ENCODE measurements at regions not wholly inside any gene's neighbourhood (a gene's known extent, or its start where the extent isn't known, plus 50 kb on each side); places are given as distances from the start of the nearest gene placed in this dataset.

DNA sequence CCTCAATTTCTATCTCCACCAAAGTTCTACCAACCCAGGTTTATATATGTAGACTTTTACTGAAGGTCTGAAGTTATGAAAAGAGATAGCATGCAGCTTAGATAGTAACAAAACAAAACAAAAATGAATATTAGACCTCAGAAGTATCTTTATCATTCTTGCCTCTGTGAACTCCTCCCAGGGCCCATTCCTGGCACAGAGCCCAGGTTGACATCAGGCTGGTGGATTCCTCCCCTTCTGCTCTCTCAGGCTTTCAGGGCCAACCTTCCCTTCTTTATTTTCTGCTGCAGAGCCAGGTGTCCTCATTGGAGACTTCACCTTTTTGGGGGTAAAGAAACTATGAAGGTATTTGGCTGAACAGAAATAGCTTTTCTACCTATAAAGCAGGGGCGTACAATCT is 112.8 kb upstream of the PITX2 start:
- TF ChIP-seq POLR2A (IDR thresholded peaks at IDR 0.05; ENCODE audit: low read depth, low read length): no peak
- TF ChIP-seq POLR2AphosphoS5 (IDR thresholded peaks at IDR 0.05; ENCODE audit: insufficient read depth, low read depth, low read length): no peak
- TF ChIP-seq, protein P1, sequence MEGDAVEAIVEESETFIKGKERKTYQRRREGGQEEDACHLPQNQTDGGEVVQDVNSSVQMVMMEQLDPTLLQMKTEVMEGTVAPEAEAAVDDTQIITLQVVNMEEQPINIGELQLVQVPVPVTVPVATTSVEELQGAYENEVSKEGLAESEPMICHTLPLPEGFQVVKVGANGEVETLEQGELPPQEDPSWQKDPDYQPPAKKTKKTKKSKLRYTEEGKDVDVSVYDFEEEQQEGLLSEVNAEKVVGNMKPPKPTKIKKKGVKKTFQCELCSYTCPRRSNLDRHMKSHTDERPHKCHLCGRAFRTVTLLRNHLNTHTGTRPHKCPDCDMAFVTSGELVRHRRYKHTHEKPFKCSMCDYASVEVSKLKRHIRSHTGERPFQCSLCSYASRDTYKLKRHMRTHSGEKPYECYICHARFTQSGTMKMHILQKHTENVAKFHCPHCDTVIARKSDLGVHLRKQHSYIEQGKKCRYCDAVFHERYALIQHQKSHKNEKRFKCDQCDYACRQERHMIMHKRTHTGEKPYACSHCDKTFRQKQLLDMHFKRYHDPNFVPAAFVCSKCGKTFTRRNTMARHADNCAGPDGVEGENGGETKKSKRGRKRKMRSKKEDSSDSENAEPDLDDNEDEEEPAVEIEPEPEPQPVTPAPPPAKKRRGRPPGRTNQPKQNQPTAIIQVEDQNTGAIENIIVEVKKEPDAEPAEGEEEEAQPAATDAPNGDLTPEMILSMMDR (IDR thresholded peaks at IDR 0.05; ENCODE audit: extremely low read depth in 1 of 2, insufficient read depth in 1 of 2, low read depth in 1 of 2, low read length in 2 of 2): no peak
- TF ChIP-seq, protein P2, sequence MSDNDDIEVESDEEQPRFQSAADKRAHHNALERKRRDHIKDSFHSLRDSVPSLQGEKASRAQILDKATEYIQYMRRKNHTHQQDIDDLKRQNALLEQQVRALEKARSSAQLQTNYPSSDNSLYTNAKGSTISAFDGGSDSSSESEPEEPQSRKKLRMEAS (IDR thresholded peaks at IDR 0.05; ENCODE audit: insufficient read depth, insufficient read length): no peak
- TF ChIP-seq FOS (IDR thresholded peaks at IDR 0.05; ENCODE audit: borderline replicate concordance, insufficient read depth, low read length): no peak
- TF ChIP-seq EZH2 (IDR thresholded peaks at IDR 0.05; ENCODE audit: borderline replicate concordance, low read depth, low read length, severe bottlenecking): no peak
- TF ChIP-seq JUN (IDR thresholded peaks at IDR 0.05; ENCODE audit: borderline replicate concordance, insufficient read depth, insufficient read length, low read depth): no peak
- no peak for TF ChIP-seq MYC (IDR thresholded peaks at IDR 0.05; ENCODE audit: low read depth, low read length)

Data from endothelial cell of umbilical vein (primary cell).